ENCODE measurements at regions not wholly inside any gene's neighbourhood (a gene's known extent, or its start where the extent isn't known, plus 50 kb on each side); places are given as distances from the start of the nearest gene placed in this dataset.

GRCh38 chr13:61135583-61135982 is 280.1 kb downstream of the PCDH20 start:
- Histone ChIP-seq H3K4me1 (ENCODE audit: insufficient read depth, low read length, poor library complexity, severe bottlenecking) (no peaks in the 10 kb centered on the region), H3K9me3 (ENCODE audit: low read length) (no peaks in the 10 kb centered on the region), H3K27ac (ENCODE audit: low read depth, low read length, poor library complexity, severe bottlenecking) (no peak overlapping the region), H2AFZ (ENCODE audit: low read length) (no peak overlapping the region), H3K4me2 (ENCODE audit: low read length) (no peak overlapping the region), H3K36me3 (ENCODE audit: insufficient read depth, low read length) (no peaks in the 10 kb centered on the region), H3K9me2 (ENCODE audit: insufficient read depth, low read length) (no peaks in the 10 kb centered on the region), H4K20me1 (ENCODE audit: insufficient read depth, low read length) (no peaks in the 10 kb centered on the region), H3K79me2 (ENCODE audit: insufficient read depth, low read depth, low read length) (no peaks in the 10 kb centered on the region), H3K4me3 (ENCODE audit: low read depth, low read length, poor library complexity, severe bottlenecking) (no peak overlapping the region)
- intact Hi-C loops (cut with micrococcal nuclease; ENCODE audit: unreplicated experiment) = no loop called here
- DNase-seq (ENCODE audit: low spot score) = no peak
- no TSS peak for BruUV-seq (replicated peaks)
- TF ChIP-seq EZH2phosphoT487 (IDR thresholded peaks at IDR 0.05; ENCODE audit: borderline replicate concordance, low read depth, low read length) (no peak), CTCF (conservative IDR thresholded peaks at IDR 0.05; ENCODE audit: low read length) (no peak)
- CTCF ChIA-PET (ENCODE audit: unreplicated experiment) = no interaction called here
- POLR2A ChIA-PET = no interaction called here

- intact Hi-C loops (cut with micrococcal nuclease; ENCODE audit: unreplicated experiment) = no loop called here
- Histone ChIP-seq H4K20me1 (ENCODE audit: insufficient read depth, low read length) (no peaks in the 10 kb centered on the region), H2AFZ (ENCODE audit: low read length) (no peak overlapping the region), H3K4me3 (ENCODE audit: low read depth, low read length, poor library complexity, severe bottlenecking) (no peak overlapping the region), H3K4me2 (ENCODE audit: low read length) (no peak overlapping the region), H3K9me3 (ENCODE audit: low read length) (no peaks in the 10 kb centered on the region), H3K36me3 (ENCODE audit: insufficient read depth, low read length) (no peaks in the 10 kb centered on the region), H3K9me2 (ENCODE audit: insufficient read depth, low read length) (no peaks in the 10 kb centered on the region), H3K27ac (ENCODE audit: low read depth, low read length, poor library complexity, severe bottlenecking) (no peak overlapping the region), H3K4me1 (ENCODE audit: insufficient read depth, low read length, poor library complexity, severe bottlenecking) (no peaks in the 10 kb centered on the region), H3K79me2 (ENCODE audit: insufficient read depth, low read depth, low read length) (no peaks in the 10 kb centered on the region)
- no peak for DNase-seq (ENCODE audit: low spot score)
- no TSS peak for BruUV-seq (replicated peaks)
- POLR2A ChIA-PET = no interaction called here
- CTCF ChIA-PET (ENCODE audit: unreplicated experiment) = no interaction called here
- TF ChIP-seq EZH2phosphoT487 (IDR thresholded peaks at IDR 0.05; ENCODE audit: borderline replicate concordance, low read depth, low read length) (no peak), CTCF (conservative IDR thresholded peaks at IDR 0.05; ENCODE audit: low read length) (no peak)
Observed at GRCh38 chr13:61128850-61129645, 286.6 kb downstream of the PCDH20 start.

GRCh38 chr13:61123538-61124289 is 291.9 kb downstream of the PCDH20 start:
- no peak overlapping the region for H3K27ac ChIP-seq (ENCODE audit: low read depth, low read length, poor library complexity, severe bottlenecking)
- POLR2A ChIA-PET = no interaction called here
- H3K4me1 ChIP-seq (ENCODE audit: insufficient read depth, low read length, poor library complexity, severe bottlenecking) = no peaks in the 10 kb centered on the region
- no TSS peak for BruUV-seq (replicated peaks)
- intact Hi-C loops (cut with micrococcal nuclease; ENCODE audit: unreplicated experiment) = no loop called here
- TF ChIP-seq CTCF (conservative IDR thresholded peaks at IDR 0.05; ENCODE audit: low read length) = no peak
- TF ChIP-seq EZH2phosphoT487 (IDR thresholded peaks at IDR 0.05; ENCODE audit: borderline replicate concordance, low read depth, low read length) = no peak
- no peak for DNase-seq (ENCODE audit: low spot score)
- no peaks in the 10 kb centered on the region for H3K9me3 ChIP-seq (ENCODE audit: low read length)
- H2AFZ ChIP-seq (ENCODE audit: low read length) = no peak overlapping the region
- no peaks in the 10 kb centered on the region for H3K79me2 ChIP-seq (ENCODE audit: insufficient read depth, low read depth, low read length)
- no peak overlapping the region for H3K4me2 ChIP-seq (ENCODE audit: low read length)
- no peaks in the 10 kb centered on the region; the same call in 1 of the 2 replicates for H3K9me2 ChIP-seq (ENCODE audit: insufficient read depth, low read length)
- CTCF ChIA-PET (ENCODE audit: unreplicated experiment) = no interaction called here
- no peak overlapping the region for H3K4me3 ChIP-seq (ENCODE audit: low read depth, low read length, poor library complexity, severe bottlenecking)
- no peaks in the 10 kb centered on the region for H4K20me1 ChIP-seq (ENCODE audit: insufficient read depth, low read length)
- no peaks in the 10 kb centered on the region for H3K36me3 ChIP-seq (ENCODE audit: insufficient read depth, low read length)
